ENCODE measurements at regions not wholly inside any gene's neighbourhood (a gene's known extent, or its start where the extent isn't known, plus 50 kb on each side); places are given as distances from the start of the nearest gene placed in this dataset.

- TF ChIP-seq SP1 (IDR thresholded peaks at IDR 0.05) (no peak), PKNOX1 (IDR thresholded peaks at IDR 0.05) (no peak), ARNT (IDR thresholded peaks at IDR 0.05) (no peak), CTBP1 (IDR thresholded peaks at IDR 0.05; ENCODE audit: borderline replicate concordance) (no peak), TARDBP (IDR thresholded peaks at IDR 0.05) (no peak)
Observed at GRCh38 chr4:52234561-52235440, 183.7 kb downstream of the SPATA18 start.
